HL-60 (cell line): ENCODE measurements at regions not wholly inside any gene's neighbourhood (a gene's known extent, or its start where the extent isn't known, plus 50 kb on each side); places are given as distances from the start of the nearest gene placed in this dataset.

Source experiments
- GABPA ChIP-seq: IDR thresholded peaks from 2 replicates; pipeline ENCODE4 v1.6.1; 2012; ENCODE audit warnings: low read depth
- POLR2AphosphoS5 ChIP-seq: IDR thresholded peaks from 2 replicates; pipeline ENCODE4 v1.6.1; 2012; ENCODE audit warnings: low read depth
- TF ChIP-seq, protein P1 (sequence below): IDR thresholded peaks from one replicate; pipeline ENCODE4 v1.5.1; 2011; ENCODE audit warnings: low read length, control low read depth, inconsistent platforms; ENCODE audit not compliant: insufficient read depth
- TF ChIP-seq, protein P2 (sequence below): IDR thresholded peaks from 2 replicates; pipeline ENCODE4 v1.6.1; 2012; ENCODE audit warnings: low read depth; ENCODE audit not compliant: insufficient replicate concordance

DNA sequence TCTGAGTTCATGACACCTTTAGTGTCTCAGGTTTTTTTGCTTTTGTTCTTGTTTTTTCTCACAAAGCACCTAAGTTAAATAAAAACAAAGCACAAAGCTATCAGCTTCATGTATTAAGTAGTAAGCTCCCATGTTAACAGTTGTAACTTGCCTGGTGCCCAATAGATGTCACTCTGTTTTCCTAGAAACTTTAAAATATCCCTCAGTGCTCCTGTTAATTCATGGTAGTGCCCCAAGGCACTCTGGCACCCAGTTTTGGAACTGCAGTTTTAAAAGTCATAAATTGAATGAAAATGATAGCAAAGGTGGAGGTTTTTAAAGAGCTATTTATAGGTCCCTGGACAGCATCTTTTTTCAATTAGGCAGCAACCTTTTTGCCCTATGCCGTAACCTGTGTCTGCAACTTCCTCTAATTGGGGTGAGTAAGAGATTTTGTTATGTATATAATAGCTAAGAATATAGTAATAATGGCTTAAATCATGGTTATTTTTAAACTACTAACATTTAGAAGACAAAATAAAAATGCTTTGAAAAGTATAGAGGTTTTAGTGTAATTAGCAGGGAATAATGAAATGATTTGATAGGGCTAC lies 555.0 kb upstream of the TMEFF2 start:
- TF ChIP-seq, protein P1, sequence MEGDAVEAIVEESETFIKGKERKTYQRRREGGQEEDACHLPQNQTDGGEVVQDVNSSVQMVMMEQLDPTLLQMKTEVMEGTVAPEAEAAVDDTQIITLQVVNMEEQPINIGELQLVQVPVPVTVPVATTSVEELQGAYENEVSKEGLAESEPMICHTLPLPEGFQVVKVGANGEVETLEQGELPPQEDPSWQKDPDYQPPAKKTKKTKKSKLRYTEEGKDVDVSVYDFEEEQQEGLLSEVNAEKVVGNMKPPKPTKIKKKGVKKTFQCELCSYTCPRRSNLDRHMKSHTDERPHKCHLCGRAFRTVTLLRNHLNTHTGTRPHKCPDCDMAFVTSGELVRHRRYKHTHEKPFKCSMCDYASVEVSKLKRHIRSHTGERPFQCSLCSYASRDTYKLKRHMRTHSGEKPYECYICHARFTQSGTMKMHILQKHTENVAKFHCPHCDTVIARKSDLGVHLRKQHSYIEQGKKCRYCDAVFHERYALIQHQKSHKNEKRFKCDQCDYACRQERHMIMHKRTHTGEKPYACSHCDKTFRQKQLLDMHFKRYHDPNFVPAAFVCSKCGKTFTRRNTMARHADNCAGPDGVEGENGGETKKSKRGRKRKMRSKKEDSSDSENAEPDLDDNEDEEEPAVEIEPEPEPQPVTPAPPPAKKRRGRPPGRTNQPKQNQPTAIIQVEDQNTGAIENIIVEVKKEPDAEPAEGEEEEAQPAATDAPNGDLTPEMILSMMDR = no peak
- TF ChIP-seq GABPA = no peak
- TF ChIP-seq POLR2AphosphoS5 = no peak
- TF ChIP-seq, protein P2, sequence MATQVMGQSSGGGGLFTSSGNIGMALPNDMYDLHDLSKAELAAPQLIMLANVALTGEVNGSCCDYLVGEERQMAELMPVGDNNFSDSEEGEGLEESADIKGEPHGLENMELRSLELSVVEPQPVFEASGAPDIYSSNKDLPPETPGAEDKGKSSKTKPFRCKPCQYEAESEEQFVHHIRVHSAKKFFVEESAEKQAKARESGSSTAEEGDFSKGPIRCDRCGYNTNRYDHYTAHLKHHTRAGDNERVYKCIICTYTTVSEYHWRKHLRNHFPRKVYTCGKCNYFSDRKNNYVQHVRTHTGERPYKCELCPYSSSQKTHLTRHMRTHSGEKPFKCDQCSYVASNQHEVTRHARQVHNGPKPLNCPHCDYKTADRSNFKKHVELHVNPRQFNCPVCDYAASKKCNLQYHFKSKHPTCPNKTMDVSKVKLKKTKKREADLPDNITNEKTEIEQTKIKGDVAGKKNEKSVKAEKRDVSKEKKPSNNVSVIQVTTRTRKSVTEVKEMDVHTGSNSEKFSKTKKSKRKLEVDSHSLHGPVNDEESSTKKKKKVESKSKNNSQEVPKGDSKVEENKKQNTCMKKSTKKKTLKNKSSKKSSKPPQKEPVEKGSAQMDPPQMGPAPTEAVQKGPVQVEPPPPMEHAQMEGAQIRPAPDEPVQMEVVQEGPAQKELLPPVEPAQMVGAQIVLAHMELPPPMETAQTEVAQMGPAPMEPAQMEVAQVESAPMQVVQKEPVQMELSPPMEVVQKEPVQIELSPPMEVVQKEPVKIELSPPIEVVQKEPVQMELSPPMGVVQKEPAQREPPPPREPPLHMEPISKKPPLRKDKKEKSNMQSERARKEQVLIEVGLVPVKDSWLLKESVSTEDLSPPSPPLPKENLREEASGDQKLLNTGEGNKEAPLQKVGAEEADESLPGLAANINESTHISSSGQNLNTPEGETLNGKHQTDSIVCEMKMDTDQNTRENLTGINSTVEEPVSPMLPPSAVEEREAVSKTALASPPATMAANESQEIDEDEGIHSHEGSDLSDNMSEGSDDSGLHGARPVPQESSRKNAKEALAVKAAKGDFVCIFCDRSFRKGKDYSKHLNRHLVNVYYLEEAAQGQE = no peak
